ENCODE measurements at regions not wholly inside any gene's neighbourhood (a gene's known extent, or its start where the extent isn't known, plus 50 kb on each side); places are given as distances from the start of the nearest gene placed in this dataset.
"Not testable (repeated sequence)": the region's sequence is repeated elsewhere in the genome, so short reads cannot be mapped to it uniquely, and the experiment has no call there.

DNA sequence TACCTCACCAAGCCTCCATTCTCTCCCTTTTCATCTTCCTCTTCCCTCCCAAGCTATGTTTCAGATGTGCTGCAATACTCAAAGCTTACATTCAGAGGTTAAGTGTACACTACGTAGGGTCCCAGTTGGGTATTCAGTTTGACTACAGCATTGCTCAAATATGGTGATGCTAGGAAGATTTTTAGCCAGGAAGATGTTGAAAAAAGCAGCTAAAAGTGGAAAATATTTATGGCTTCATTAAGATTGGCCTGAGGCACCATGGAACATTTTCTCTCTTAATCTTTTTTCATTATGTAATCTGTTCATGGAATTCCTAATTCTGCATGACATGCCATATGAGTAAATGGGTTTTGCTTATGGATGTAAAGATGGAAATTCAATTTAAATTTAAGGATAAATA lies 72.0 kb upstream of the ABCB5 start:
- TF ChIP-seq, protein P1, sequence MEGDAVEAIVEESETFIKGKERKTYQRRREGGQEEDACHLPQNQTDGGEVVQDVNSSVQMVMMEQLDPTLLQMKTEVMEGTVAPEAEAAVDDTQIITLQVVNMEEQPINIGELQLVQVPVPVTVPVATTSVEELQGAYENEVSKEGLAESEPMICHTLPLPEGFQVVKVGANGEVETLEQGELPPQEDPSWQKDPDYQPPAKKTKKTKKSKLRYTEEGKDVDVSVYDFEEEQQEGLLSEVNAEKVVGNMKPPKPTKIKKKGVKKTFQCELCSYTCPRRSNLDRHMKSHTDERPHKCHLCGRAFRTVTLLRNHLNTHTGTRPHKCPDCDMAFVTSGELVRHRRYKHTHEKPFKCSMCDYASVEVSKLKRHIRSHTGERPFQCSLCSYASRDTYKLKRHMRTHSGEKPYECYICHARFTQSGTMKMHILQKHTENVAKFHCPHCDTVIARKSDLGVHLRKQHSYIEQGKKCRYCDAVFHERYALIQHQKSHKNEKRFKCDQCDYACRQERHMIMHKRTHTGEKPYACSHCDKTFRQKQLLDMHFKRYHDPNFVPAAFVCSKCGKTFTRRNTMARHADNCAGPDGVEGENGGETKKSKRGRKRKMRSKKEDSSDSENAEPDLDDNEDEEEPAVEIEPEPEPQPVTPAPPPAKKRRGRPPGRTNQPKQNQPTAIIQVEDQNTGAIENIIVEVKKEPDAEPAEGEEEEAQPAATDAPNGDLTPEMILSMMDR (IDR thresholded peaks at IDR 0.05): no peak
- TF ChIP-seq TCF7L2 (IDR thresholded peaks at IDR 0.05; ENCODE audit: low read depth, low read length) (no peak), POLR2AphosphoS5 (IDR thresholded peaks at IDR 0.05; ENCODE audit: low read depth, low read length) (no peak), SIN3A (IDR thresholded peaks at IDR 0.05; ENCODE audit: borderline replicate concordance, insufficient read depth, low read depth, low read length) (no peak)
- TF ChIP-seq, protein P2, sequence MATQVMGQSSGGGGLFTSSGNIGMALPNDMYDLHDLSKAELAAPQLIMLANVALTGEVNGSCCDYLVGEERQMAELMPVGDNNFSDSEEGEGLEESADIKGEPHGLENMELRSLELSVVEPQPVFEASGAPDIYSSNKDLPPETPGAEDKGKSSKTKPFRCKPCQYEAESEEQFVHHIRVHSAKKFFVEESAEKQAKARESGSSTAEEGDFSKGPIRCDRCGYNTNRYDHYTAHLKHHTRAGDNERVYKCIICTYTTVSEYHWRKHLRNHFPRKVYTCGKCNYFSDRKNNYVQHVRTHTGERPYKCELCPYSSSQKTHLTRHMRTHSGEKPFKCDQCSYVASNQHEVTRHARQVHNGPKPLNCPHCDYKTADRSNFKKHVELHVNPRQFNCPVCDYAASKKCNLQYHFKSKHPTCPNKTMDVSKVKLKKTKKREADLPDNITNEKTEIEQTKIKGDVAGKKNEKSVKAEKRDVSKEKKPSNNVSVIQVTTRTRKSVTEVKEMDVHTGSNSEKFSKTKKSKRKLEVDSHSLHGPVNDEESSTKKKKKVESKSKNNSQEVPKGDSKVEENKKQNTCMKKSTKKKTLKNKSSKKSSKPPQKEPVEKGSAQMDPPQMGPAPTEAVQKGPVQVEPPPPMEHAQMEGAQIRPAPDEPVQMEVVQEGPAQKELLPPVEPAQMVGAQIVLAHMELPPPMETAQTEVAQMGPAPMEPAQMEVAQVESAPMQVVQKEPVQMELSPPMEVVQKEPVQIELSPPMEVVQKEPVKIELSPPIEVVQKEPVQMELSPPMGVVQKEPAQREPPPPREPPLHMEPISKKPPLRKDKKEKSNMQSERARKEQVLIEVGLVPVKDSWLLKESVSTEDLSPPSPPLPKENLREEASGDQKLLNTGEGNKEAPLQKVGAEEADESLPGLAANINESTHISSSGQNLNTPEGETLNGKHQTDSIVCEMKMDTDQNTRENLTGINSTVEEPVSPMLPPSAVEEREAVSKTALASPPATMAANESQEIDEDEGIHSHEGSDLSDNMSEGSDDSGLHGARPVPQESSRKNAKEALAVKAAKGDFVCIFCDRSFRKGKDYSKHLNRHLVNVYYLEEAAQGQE (IDR thresholded peaks at IDR 0.05; ENCODE audit: insufficient read depth in 1 of 2, low read depth in 2 of 2, low read length in 1 of 2): no peak
- no peaks in the 10 kb centered on the region for H3K36me3 ChIP-seq (ENCODE audit: control insufficient read depth, insufficient read depth, low read length)
- ChIA-PET POLR2A (no interaction called here), CTCF (interaction anchor here (0.5 kb wide), 1 partner anchor 656 kb away, joined by 3 read pairs; no protein-coding TSS in a partner anchor)
- H3K27me3 ChIP-seq (ENCODE audit: control insufficient read depth, insufficient read depth, low read length): no peaks in the 10 kb centered on the region
- DNase-seq (ENCODE audit: low read depth, low spot score) (no peak), ATAC-seq (no peak)
- H3K4me3 ChIP-seq (ENCODE audit: low read depth in 2 of 2, low read length in 2 of 2): no peak overlapping the region
- no TSS peak for BruUV-seq (replicated peaks)
- in situ Hi-C loops (cut with HindIII; ENCODE audit: low pct_unique_long_range_greater_than_20kb, low sequenced_read_pairs) (no loop called here), intact Hi-C loops (cut with micrococcal nuclease; ENCODE audit: unreplicated experiment) (no loop called here)
- H3K27ac ChIP-seq (ENCODE audit: low read length): no peak overlapping the region
- no peaks in the 10 kb centered on the region for H3K9me3 ChIP-seq (ENCODE audit: control insufficient read depth, insufficient read depth, low read depth, low read length)
- no peaks in the 10 kb centered on the region for H3K4me1 ChIP-seq (ENCODE audit: control insufficient read depth, insufficient read depth, low read length)

- DNase-seq (ENCODE audit: low read depth, low spot score) (no peak), ATAC-seq (no peak)
- no peaks in the 10 kb centered on the region for H3K4me1 ChIP-seq (ENCODE audit: control insufficient read depth, insufficient read depth, low read length)
- H3K4me3 ChIP-seq (ENCODE audit: low read depth in 2 of 2, low read length in 2 of 2): no peak overlapping the region
- no peak for TF ChIP-seq TCF7L2 (IDR thresholded peaks at IDR 0.05; ENCODE audit: low read depth, low read length)
- TF ChIP-seq, protein P2 (IDR thresholded peaks at IDR 0.05; ENCODE audit: insufficient read depth in 1 of 2, low read depth in 2 of 2, low read length in 1 of 2): no peak
- ChIA-PET CTCF (no interaction called here), POLR2A (no interaction called here)
- intact Hi-C loops (cut with micrococcal nuclease; ENCODE audit: unreplicated experiment): no loop called here
- no peaks in the 10 kb centered on the region for H3K27me3 ChIP-seq (ENCODE audit: control insufficient read depth, insufficient read depth, low read length)
- no peaks in the 10 kb centered on the region for H3K36me3 ChIP-seq (ENCODE audit: control insufficient read depth, insufficient read depth, low read length)
- H3K9me3 ChIP-seq (ENCODE audit: control insufficient read depth, insufficient read depth, low read depth, low read length): no peaks in the 10 kb centered on the region
- H3K27ac ChIP-seq (ENCODE audit: low read length): no peak overlapping the region
- in situ Hi-C loops (cut with HindIII; ENCODE audit: low pct_unique_long_range_greater_than_20kb, low sequenced_read_pairs): no loop called here
- BruUV-seq (replicated peaks): no TSS peak
Observed at GRCh38 chr7:20545016-20545415, 70.5 kb upstream of the ABCB5 start.

GRCh38 chr7:20546958-20547357 lies 68.5 kb upstream of the ABCB5 start:
- DNase-seq (ENCODE audit: low read depth, low spot score); H3K9me3 ChIP-seq (ENCODE audit: control insufficient read depth, insufficient read depth, low read depth, low read length); ATAC-seq; H3K27me3 ChIP-seq (ENCODE audit: control insufficient read depth, insufficient read depth, low read length); H3K36me3 ChIP-seq (ENCODE audit: control insufficient read depth, insufficient read depth, low read length); H3K4me3 ChIP-seq (ENCODE audit: low read depth in 2 of 2, low read length in 2 of 2); intact Hi-C loops (cut with micrococcal nuclease; ENCODE audit: unreplicated experiment); POLR2A ChIA-PET; H3K4me1 ChIP-seq (ENCODE audit: control insufficient read depth, insufficient read depth, low read length); H3K27ac ChIP-seq (ENCODE audit: low read length); CTCF ChIA-PET; BruUV-seq (replicated peaks); in situ Hi-C loops (cut with HindIII; ENCODE audit: low pct_unique_long_range_greater_than_20kb, low sequenced_read_pairs): not testable (repeated sequence)

Data from Panc1 (cell line).